DOHH2 (cell line): ENCODE measurements at regions not wholly inside any gene's neighbourhood (a gene's known extent, or its start where the extent isn't known, plus 50 kb on each side); places are given as distances from the start of the nearest gene placed in this dataset.

Source experiments
- H3F3A ChIP-seq: fragments of 200-600 bp; sonication (generic), shearing (Covaris generic); 2 replicates; pipeline ENCODE4 v1.6.0; 2016; ENCODE audit warnings: antibody characterized with exemption, mild to moderate bottlenecking; ENCODE audit not compliant: control insufficient read depth, insufficient read depth
- H3K27ac ChIP-seq: fragments of 200-600 bp; sonication (generic); 2 replicates; pipeline ENCODE4 v1.5.1; 2014; ENCODE audit warnings: low read depth, mild to moderate bottlenecking, low read length, moderate library complexity
- H3K27me3 ChIP-seq: fragments of 200-600 bp; sonication (generic); 2 replicates; pipeline ENCODE4 v1.6.1; 2014; ENCODE audit warnings: mild to moderate bottlenecking, low read length, mixed read lengths; ENCODE audit not compliant: control insufficient read depth
- H3K36me3 ChIP-seq: fragments of 200-600 bp; sonication (generic); 2 replicates; pipeline ENCODE4 v1.6.1; 2014; ENCODE audit warnings: mild to moderate bottlenecking, low read length, moderate library complexity, mixed read lengths; ENCODE audit not compliant: control insufficient read depth
- H3K4me1 ChIP-seq: fragments of 200-600 bp; sonication (generic); 2 replicates; pipeline ENCODE4 v1.6.1; 2014; ENCODE audit warnings: mild to moderate bottlenecking, low read length, mixed read lengths; ENCODE audit not compliant: control insufficient read depth
- H3K4me2 ChIP-seq: fragments of 200-600 bp; sonication (generic); 2 replicates; pipeline ENCODE4 v1.6.0; 2014; ENCODE audit warnings: mild to moderate bottlenecking, low read length, moderate library complexity
- H3K4me3 ChIP-seq: fragments of 200-600 bp; sonication (generic); 2 replicates; pipeline ENCODE4 v1.5.1; 2014; ENCODE audit warnings: mild to moderate bottlenecking, low read length, mixed read lengths
- H3K79me2 ChIP-seq: fragments of 200-600 bp; sonication (generic); 2 replicates; pipeline ENCODE4 v1.6.1; 2014; ENCODE audit warnings: mild to moderate bottlenecking, low read length, mixed read lengths; ENCODE audit not compliant: control insufficient read depth
- H3K9me2 ChIP-seq: fragments of 200-600 bp; sonication (generic); replicated peaks from 2 replicates; pipeline ENCODE4 v1.6.1; 2014; ENCODE audit warnings: mild to moderate bottlenecking, low read length, mixed read lengths; ENCODE audit not compliant: control insufficient read depth
- H3K9me3 ChIP-seq: fragments of 200-600 bp; sonication (generic); 2 replicates; pipeline ENCODE4 v1.6.1; 2014; ENCODE audit warnings: antibody characterized with exemption, low read length, mixed read lengths; ENCODE audit not compliant: control insufficient read depth, insufficient read depth
- H4K20me1 ChIP-seq: fragments of 200-600 bp; sonication (generic); 2 replicates; pipeline ENCODE4 v1.6.0; 2014; ENCODE audit warnings: low read depth, mild to moderate bottlenecking, antibody characterized with exemption, low read length, moderate library complexity; ENCODE audit not compliant: control insufficient read depth, insufficient read depth
- EZH2phosphoT487 ChIP-seq: fragments of 200-600 bp; sonication (generic); IDR thresholded peaks from 2 replicates; pipeline ENCODE4 v1.6.1; 2017; ENCODE audit warnings: borderline replicate concordance, mild to moderate bottlenecking, antibody characterized with exemption, low read length, moderate library complexity, mixed read lengths
- TF ChIP-seq, protein P1 (sequence below): fragments of 200-600 bp; sonication (generic); IDR thresholded peaks from one replicate; pipeline ENCODE4 v1.5.1; 2014; ENCODE audit warnings: antibody characterized with exemption, mild to moderate bottlenecking, low read depth, low read length; ENCODE audit not compliant: poor library complexity, severe bottlenecking

DNA sequence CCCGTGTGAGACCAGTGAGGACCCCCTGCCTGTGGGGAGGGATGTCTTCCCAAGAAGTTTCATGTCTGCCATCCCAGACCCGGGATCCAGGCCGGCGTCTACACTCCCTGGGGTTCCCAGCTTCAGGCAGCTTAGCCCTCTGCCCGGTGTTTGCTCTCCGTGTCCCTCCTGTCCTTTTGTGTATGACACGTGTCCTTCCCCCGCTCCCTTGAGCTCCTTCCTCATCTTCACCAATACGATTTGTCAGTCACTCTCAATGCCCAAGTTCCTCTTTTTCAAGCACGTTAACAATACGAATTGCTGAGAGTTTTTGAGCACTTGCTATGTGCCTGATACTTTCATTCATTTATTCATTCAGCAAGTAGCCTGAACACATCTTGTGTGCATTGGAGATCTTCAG lies 115.6 kb upstream of the PTPN1 start:
- Histone ChIP-seq H3K27ac (no peak overlapping the region), H4K20me1 (no peaks in the 10 kb centered on the region), H3K9me3 (no peaks in the 10 kb centered on the region), H3K36me3 (no peaks in the 10 kb centered on the region), H3K4me1 (peaks cover 9% of the 10 kb centered on the region), H3K9me2 (no peaks in the 10 kb centered on the region), H3K79me2 (no peaks in the 10 kb centered on the region), H3K27me3 (no peaks in the 10 kb centered on the region), H3K4me3 (no peak overlapping the region), H3K4me2 (peak overlapping the region; percentile 33), H3F3A (no peaks in the 10 kb centered on the region)
- TF ChIP-seq, protein P1, sequence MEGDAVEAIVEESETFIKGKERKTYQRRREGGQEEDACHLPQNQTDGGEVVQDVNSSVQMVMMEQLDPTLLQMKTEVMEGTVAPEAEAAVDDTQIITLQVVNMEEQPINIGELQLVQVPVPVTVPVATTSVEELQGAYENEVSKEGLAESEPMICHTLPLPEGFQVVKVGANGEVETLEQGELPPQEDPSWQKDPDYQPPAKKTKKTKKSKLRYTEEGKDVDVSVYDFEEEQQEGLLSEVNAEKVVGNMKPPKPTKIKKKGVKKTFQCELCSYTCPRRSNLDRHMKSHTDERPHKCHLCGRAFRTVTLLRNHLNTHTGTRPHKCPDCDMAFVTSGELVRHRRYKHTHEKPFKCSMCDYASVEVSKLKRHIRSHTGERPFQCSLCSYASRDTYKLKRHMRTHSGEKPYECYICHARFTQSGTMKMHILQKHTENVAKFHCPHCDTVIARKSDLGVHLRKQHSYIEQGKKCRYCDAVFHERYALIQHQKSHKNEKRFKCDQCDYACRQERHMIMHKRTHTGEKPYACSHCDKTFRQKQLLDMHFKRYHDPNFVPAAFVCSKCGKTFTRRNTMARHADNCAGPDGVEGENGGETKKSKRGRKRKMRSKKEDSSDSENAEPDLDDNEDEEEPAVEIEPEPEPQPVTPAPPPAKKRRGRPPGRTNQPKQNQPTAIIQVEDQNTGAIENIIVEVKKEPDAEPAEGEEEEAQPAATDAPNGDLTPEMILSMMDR: no peak
- no peak for TF ChIP-seq EZH2phosphoT487

DNA sequence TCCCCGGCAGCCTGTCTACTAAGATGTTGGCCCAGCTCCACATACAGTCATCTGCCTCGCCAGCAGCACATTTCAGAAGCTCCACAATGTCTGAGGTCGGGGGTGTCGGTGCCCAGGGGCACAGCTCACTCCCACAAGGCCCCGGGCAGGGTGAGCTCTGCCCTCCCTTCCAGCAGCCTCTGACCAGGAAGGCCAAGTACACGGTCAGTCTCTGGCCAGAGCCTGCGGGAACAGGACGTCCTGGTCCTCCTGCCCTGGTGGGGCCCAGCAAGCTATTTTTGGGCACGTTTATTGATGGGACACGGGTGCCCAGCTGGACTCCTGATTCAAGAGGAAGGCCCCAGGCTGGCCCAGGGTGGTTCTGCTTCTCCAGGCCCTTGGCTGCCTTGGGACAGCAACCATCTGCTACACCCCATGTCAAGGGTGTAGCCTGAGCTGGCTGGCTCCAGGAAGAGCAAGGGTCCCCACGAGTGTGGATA lies 114.9 kb upstream of the PTPN1 start:
- no peak for TF ChIP-seq EZH2phosphoT487
- TF ChIP-seq, protein P1: no peak
- Histone ChIP-seq H3K36me3 (no peaks in the 10 kb centered on the region), H3K9me2 (no peaks in the 10 kb centered on the region), H3K27ac (no peak overlapping the region), H3K27me3 (no peaks in the 10 kb centered on the region), H3F3A (no peaks in the 10 kb centered on the region), H3K4me1 (peaks cover 9% of the 10 kb centered on the region), H3K4me3 (no peak overlapping the region), H3K4me2 (no peak overlapping the region), H4K20me1 (no peaks in the 10 kb centered on the region), H3K9me3 (no peaks in the 10 kb centered on the region), H3K79me2 (no peaks in the 10 kb centered on the region)

DNA sequence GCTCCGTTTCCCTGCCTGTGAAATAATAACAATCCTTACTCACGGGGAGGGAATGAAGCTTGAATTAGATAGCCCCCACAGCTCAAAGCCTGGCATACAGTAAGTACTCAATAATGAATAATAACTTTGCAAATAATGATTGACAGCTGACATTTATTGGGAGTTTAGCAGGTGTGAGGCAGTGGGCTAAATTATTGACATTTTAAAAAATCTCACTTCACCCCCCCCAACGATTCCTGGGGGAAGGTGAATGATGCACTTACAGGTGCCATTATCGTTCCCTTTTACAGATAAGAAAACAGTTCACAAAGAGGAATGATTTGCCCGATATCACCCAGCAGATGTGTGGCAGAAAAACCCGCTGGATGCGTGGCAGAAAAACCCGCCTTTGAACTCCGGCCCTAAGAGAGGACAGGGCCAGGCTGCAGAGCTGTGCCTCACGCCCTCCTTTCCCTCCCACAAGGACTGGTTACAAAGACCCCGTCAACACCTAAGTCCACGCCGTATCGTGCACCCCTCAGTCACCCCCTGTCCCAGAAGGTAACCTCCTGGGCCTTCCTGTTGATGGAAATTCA lies 114.2 kb upstream of the PTPN1 start:
- no peak overlapping the region for H3K4me3 ChIP-seq
- H3F3A ChIP-seq: no peaks in the 10 kb centered on the region
- H3K4me1 ChIP-seq: peaks cover 9% of the 10 kb centered on the region
- TF ChIP-seq EZH2phosphoT487: no peak
- TF ChIP-seq, protein P1: no peak
- H3K9me3 ChIP-seq: no peaks in the 10 kb centered on the region
- no peaks in the 10 kb centered on the region for H3K79me2 ChIP-seq
- H3K36me3 ChIP-seq: no peaks in the 10 kb centered on the region
- no peak overlapping the region for H3K4me2 ChIP-seq
- H3K27ac ChIP-seq: no peak overlapping the region
- no peaks in the 10 kb centered on the region for H3K9me2 ChIP-seq
- H4K20me1 ChIP-seq: no peaks in the 10 kb centered on the region
- H3K27me3 ChIP-seq: no peaks in the 10 kb centered on the region
